ENCODE measurements at regions not wholly inside any gene's neighbourhood (a gene's known extent, or its start where the extent isn't known, plus 50 kb on each side); places are given as distances from the start of the nearest gene placed in this dataset.

- TF ChIP-seq CTCF (IDR thresholded peaks at IDR 0.05): no peak
- no peak for TF ChIP-seq POLR2A (IDR thresholded peaks at IDR 0.05)
Measured at GRCh38 chr10:21060626-21061025, 163.5 kb upstream of the NEBL start.

Data from Peyer's patch (tissue), 4 donors.